Ascending aorta (tissue), 2 donors: ENCODE measurements at regions not wholly inside any gene's neighbourhood (a gene's known extent, or its start where the extent isn't known, plus 50 kb on each side); places are given as distances from the start of the nearest gene placed in this dataset.

Experiments used
- DNase-seq, 2 donors: peaks; one replicate each; pipeline ENCODE4 v3.0.0-alpha.2; 2019; ENCODE audit warnings: low spot score in 2 of 2
- H3K27ac ChIP-seq, 2 donors: fragments of 200-600 bp; sonication (generic); one replicate each; pipeline ENCODE4 v1.5.1; 2016 to 2017; ENCODE audit warnings: mild to moderate bottlenecking in 1 of 2
- H3K27me3 ChIP-seq: fragments of 200-600 bp; sonication (generic); one replicate; pipeline ENCODE4 v1.5.1; 2017
- H3K36me3 ChIP-seq, 2 donors: fragments of 200-600 bp; sonication (generic); one replicate each; pipeline ENCODE4 v1.5.1; 2016
- H3K4me1 ChIP-seq, 2 donors: fragments of 200-600 bp; sonication (generic); one replicate each; pipeline ENCODE4 v1.5.1; 2016 to 2017; ENCODE audit warnings: mild to moderate bottlenecking in 1 of 2
- H3K4me3 ChIP-seq, 2 donors: fragments of 200-600 bp; sonication (generic); one replicate each; pipeline ENCODE4 v1.5.1; 2016 to 2017; ENCODE audit warnings: mild to moderate bottlenecking in 1 of 2
- H3K9me3 ChIP-seq, 2 donors: fragments of 200-600 bp; sonication (generic); one replicate each; pipeline ENCODE4 v1.5.1; 2016
- intact Hi-C: fragments of 100-400 bp; cut with DNase I; formaldehyde crosslinking; loops from one replicate; pipeline ENCODE4 v1.15.1; 2023
- TF ChIP-seq, protein P1 (sequence below), 3 experiments: fragments of 200-600 bp in 2 of 3; fragments of 450-650 bp in 1 of 3; sonication (generic) in 2 of 3; IDR thresholded peaks; one replicate each; pipeline ENCODE4 v1.5.1; 2016 to 2019; ENCODE audit warnings: antibody characterized with exemption in 3 of 3, mild to moderate bottlenecking in 1 of 3, moderate library complexity in 1 of 3

DNA sequence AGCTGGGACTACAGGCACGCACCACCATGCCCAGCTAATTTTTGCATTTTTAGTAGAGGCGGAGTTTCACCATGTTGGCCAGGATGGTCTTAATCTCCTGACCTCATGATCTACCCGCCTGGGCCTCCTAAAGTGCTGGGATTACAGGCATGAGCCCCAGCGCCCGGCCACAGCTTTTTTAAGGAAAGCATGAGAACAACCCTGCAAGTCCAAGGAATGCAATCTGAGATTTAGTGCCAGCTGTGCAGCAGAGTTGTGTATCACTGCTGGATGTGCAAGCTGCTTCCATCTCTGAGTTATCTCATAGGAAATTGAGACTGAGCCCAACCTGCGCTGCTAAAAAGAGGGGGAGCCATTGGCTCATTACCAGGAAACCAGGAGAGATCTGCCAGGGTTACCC lies 399.9 kb upstream of the CYRIA start:
- no peaks in the 10 kb centered on the region for H3K36me3 ChIP-seq
- no peaks in the 10 kb centered on the region for H3K4me1 ChIP-seq
- no peak overlapping the region for H3K27ac ChIP-seq
- intact Hi-C loops, result no loop called here
- DNase-seq, result no peak
- no peak overlapping the region for H3K4me3 ChIP-seq
- TF ChIP-seq, protein P1, sequence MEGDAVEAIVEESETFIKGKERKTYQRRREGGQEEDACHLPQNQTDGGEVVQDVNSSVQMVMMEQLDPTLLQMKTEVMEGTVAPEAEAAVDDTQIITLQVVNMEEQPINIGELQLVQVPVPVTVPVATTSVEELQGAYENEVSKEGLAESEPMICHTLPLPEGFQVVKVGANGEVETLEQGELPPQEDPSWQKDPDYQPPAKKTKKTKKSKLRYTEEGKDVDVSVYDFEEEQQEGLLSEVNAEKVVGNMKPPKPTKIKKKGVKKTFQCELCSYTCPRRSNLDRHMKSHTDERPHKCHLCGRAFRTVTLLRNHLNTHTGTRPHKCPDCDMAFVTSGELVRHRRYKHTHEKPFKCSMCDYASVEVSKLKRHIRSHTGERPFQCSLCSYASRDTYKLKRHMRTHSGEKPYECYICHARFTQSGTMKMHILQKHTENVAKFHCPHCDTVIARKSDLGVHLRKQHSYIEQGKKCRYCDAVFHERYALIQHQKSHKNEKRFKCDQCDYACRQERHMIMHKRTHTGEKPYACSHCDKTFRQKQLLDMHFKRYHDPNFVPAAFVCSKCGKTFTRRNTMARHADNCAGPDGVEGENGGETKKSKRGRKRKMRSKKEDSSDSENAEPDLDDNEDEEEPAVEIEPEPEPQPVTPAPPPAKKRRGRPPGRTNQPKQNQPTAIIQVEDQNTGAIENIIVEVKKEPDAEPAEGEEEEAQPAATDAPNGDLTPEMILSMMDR (IDR thresholded peaks at IDR 0.05), result no peak
- H3K27me3 ChIP-seq, result no peaks in the 10 kb centered on the region
- H3K9me3 ChIP-seq, result no peaks in the 10 kb centered on the region

DNA sequence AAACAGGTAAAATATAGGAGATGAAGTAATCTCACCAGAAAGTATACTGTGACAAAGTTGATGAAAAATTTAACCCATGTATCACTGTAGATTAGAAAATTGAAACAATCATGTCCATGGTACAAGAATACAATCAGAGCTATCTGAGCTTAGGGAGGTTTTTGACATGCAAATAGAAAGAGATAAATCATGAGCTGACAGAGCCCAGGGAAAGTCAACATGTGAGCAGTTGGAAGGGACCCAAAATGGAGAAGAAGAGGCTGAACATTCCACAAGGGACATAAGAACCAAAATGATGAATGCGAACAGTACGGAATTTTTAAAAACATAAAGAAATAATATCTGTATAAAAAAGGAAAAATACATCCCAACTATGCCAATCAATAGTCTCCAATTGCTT lies 395.4 kb upstream of the CYRIA start:
- H3K27ac ChIP-seq, result no peak overlapping the region
- intact Hi-C loops, result no loop called here

DNA sequence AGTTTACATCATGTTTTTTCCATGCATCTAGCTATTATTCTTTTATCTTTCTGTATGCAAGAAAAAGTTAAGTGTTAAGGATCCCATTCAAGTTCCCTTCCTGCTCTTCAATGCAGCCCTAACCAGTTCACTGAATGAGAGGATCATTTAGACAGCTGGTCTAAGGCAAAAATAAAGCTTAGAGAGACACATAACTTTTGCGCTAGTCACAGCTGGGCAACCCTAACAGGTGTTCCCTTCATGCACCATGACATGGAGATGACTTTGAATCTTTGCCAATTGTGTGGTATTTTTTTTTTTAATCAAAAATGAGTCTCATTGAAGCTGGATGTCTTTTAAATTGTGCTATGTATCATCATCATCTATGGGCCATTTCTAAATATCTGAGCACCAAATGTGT lies 393.8 kb upstream of the CYRIA start:
- H3K4me3 ChIP-seq, result no peak overlapping the region
- intact Hi-C loops, result no loop called here
- TF ChIP-seq, protein P1 (IDR thresholded peaks at IDR 0.05), result no peak
- no peaks in the 10 kb centered on the region for H3K27me3 ChIP-seq
- H3K4me1 ChIP-seq, result no peaks in the 10 kb centered on the region
- no peak overlapping the region for H3K27ac ChIP-seq
- H3K36me3 ChIP-seq, result no peaks in the 10 kb centered on the region
- no peak for DNase-seq
- no peaks in the 10 kb centered on the region for H3K9me3 ChIP-seq

More for the DNA sequence above, 395.4 kb upstream of the CYRIA start:
- TF ChIP-seq, protein P1 (IDR thresholded peaks at IDR 0.05), result no peak
- Histone ChIP-seq H3K36me3 (no peaks in the 10 kb centered on the region), H3K4me3 (no peak overlapping the region), H3K4me1 (no peaks in the 10 kb centered on the region), H3K27me3 (no peaks in the 10 kb centered on the region), H3K9me3 (no peaks in the 10 kb centered on the region)
- no peak for DNase-seq

DNA sequence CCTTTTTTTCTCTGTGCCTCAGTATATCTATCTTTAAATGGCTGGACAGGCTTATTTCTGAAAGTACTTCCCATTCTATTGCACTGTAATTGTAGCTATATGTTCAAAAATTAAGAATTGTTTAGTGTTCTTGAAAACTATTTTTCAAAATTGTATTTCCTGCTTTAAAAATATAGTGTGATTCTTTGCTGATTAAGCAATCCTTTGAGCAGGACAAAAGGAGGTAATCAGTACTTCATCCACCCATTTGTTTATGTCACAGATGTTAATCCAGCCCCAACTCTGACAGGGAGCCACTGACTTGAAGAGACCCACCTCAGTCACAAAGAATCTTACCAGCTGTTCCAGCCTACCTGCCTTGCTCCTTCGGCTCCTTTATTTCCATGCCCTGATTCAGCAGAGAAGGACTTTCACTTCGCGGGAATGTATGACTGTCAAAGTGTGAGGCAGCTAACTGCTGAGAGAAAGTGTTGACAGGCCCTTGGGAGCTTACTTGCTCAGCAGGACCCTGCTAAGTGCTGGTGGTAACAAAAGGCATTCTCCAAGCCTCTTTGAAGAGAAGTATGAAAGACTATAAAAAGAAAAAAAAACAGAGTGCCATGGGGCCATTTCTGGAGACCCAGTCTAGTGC lies 393.3 kb upstream of the CYRIA start:
- Histone ChIP-seq H3K27ac (no peak overlapping the region), H3K9me3 (no peaks in the 10 kb centered on the region), H3K36me3 (no peaks in the 10 kb centered on the region), H3K4me1 (no peaks in the 10 kb centered on the region), H3K4me3 (no peak overlapping the region), H3K27me3 (no peaks in the 10 kb centered on the region)
- TF ChIP-seq, protein P1 (IDR thresholded peaks at IDR 0.05), result no peak
- no peak for DNase-seq
- intact Hi-C loops, result no loop called here

DNA sequence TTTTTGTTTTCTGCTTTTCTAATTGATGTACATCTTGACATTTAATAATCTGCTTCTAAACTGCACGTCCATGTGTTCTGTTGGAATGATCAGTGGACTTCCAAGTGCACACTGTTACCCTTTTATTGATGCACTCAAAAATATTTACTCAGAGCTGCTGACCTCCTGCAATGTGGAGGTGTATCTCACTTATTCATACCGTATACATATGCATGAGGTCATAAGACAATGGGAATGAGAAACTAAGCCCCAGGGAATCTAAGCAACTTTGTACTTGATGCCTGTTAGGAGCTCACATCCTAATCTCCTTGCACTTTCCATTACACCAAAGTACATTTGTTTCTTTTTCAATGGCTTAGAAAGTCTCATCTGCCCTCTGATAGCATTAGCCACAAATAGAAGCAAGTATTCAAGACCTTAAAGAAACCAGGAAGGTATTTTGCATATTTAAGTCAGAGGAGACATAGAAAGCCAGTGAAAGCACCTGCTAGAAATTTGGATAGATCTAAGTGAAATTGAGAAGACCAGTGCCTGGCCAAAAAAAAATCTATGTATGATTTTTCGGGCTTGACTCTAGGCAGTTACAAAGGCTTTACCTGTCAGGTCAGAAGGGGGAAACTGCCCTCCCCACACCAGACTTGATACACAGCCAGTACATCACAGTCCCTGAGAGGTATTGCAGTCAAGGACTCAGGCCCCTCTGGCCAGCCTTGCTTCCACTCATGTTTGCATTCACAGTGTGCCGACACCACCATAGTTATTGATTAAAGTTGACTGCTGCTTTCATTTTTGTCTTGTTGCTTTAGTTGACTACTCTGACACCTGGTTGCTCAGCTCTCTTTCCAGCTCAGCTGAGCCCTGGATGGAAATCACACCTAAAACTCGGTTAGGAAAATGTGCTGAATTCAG lies 391.7 kb upstream of the CYRIA start:
- Histone ChIP-seq H3K9me3 (no peaks in the 10 kb centered on the region), H3K36me3 (no peaks in the 10 kb centered on the region), H3K4me1 (no peaks in the 10 kb centered on the region), H3K27ac (no peak overlapping the region), H3K4me3 (no peak overlapping the region), H3K27me3 (no peaks in the 10 kb centered on the region)
- DNase-seq, result no peak
- TF ChIP-seq, protein P1 (IDR thresholded peaks at IDR 0.05), result no peak
- intact Hi-C loops, result no loop called here
